G401.6 (cell line): ENCODE measurements at regions not wholly inside any gene's neighbourhood (a gene's known extent, or its start where the extent isn't known, plus 50 kb on each side); places are given as distances from the start of the nearest gene placed in this dataset.

Source experiments
- FAIRE-seq: peaks from 2 replicates; lab custom pipeline; 2012; peaks lifted over from hg19 to GRCh38; lab: Jason Lieb, UNC

DNA sequence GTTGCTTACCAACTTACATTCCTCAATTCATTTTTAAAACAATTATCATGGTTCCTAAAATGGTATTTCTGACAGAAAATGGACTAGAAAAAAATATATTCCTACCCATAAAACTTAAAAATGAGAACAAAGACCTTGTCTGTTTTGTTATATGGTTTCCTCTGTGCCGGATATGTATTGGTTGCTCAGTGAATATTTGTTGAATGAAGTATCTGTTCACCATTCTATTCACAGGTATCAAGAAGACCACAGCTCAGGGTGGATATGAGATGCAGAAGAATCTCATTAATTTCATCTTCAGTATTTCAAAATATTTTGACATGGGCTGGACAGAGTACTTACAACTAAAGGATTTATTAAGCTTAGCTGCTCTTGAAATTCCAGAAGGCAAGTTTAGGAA lies 58.1 kb downstream of the TUSC7 start:
- FAIRE-seq, result no peak

DNA sequence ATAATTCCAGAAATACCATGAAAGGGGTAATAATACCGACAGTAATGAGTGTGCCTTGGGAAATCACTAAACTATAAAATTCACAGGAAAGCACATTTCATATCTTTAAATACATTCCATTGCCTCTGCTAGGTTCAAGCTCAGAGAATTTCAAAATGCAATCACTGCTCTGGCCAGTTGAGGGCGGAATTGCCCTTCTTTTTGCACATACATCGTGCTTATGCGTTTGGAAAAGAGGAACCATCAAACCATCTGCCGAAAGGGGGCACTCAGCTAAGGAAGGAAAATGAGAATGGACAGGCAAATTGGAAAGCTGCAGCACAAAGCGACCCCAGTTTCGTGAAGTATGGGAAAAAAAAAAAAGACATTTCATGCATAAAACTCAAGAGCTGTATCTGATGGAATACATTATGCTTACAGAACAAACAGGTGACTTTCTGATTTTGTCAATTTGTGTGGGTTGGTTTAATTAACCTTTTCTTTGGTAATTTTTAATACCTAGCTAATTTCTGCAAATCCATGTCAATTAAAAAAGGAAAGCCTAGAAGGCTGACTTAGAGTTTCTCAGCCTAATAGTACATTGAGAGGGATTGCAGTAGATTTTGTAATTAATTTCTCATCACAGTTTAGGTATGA lies 61.4 kb downstream of the TUSC7 start:
- peak; percentile 97 for FAIRE-seq

DNA sequence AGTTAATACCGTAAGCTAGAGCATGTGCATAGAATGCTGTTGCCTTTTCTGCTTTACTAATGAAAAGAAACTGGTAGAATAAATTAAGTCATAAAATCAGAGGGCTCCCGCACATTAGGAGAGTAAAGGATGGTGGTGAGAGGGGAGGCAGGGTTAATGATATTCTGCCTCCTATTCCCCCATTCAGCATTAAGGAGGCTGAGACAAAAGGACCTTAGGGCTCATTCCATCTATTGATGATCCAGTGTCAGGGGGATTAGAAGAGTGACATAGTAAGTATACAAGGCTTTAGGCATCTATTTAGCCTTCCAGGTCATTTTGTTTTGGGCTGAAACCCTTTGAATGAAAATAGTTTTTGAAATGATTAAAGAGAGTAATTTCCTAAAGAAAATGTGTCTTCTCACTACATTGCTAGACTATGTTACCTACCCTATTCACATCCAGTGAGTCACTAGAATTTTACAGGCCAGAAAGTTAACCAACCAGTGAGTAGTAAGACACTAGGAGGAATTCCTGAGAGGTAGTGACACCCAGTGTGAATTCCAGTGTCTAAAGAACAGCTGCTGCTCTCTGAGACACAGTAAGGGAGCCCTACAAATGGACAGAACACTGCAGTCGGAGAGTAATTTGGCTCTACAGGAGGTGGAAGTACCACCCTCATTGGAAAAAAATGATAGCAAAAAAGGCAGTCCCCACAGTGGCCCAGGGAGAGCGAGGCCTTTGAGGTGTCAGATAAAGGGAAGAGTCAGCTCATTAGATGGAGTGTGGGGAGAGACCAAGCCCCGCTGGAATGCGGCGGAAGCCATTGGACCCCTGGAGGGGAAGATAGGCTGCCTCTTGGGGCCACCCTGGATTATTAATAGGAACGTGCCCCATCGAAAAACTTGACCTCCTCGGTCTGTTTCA lies 67.6 kb downstream of the TUSC7 start:
- FAIRE-seq, result no peak

DNA sequence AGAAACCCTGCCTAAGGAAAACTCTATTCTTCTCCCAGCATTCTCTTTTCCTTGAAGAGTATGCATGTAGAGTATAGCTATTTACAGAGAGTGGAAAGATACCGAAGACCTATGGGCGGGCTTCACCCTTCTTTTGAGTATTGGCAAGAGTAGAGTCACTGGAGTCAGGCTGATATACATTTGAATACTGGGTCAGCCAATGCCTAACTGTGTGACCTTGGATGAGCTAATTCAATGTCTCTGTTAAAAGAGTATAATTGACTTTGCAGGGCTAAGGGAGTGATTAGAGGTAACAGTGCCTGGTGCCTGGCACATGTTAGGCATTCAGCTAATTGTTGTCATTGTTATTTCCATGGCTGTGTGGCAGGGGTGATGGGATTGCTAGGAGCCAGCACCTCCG lies 75.6 kb downstream of the TUSC7 start:
- no peak for FAIRE-seq

DNA sequence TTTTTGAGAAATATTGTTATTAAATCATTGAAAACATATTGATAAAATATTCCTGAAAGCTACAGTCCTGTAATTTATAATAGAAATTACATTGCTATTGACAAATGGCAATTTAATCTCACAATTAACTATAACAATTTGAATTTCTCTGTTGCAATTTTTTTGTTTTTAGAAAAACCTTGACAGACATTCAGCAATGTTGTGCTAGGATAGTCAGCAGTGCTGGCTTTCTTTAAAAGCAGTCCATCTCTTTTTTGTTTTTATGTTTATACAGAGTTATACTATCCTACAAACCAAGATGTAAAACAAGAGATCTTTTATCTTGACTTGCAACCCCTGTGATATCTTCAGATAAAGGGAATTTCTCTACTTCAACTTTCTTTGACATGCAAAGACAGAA lies 93.1 kb downstream of the TUSC7 start:
- no peak for FAIRE-seq

DNA sequence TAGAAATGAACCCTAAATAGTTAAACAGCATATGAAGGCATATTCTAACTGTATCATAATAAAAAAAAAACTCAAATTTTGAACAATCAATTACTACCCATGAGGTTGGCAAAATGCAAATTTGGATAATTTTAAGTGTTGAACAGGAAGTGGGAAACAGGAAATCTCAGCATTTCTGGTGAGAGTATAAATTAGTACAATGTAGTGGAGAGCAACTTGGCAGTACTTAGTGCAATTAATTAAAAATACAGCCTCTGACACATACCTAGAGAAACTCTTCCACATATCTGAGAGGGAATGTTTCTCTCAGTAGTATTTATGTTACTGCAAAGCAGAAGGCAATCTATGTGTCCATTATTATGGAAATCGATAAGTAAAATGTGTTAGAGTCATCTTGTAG lies 96.8 kb downstream of the TUSC7 start:
- no peak for FAIRE-seq

DNA sequence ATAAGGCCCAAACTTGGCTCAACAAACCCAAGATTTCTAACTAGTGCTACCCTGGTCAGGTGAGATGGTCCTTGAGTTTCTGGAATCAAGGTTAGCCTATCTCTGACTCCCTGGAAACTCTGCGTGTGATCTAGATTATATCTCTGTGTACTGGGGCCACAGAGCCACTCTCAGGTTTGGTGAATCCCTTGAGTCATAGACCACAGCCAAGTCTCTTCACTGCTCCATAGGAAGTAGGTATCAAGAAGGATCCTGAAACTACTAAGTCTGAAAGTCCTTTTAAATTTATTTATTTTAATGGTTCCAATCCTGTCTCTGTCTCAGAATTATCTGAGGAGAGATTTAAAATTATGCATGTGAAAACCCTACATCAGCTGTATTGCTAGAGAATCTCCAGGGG lies 99.1 kb downstream of the TUSC7 start:
- no peak for FAIRE-seq

DNA sequence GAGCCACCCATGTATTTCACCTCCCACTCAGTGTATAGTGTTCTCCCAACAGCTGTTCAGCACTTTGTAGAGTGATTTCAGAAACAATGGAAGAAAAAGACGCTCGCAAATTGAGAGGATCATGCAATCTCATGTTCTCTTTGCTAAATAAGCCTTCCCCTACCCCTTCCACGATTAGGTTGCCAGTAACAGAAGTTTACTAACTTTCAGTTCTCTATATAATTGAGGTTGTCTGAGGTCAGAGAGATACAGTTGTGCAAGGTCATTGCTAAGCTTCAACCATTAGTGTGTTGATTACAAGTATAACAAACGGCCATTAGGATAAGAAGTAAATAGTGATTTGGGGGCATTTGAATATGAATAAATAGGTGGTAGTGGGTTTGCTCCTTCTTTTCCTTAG lies 99.6 kb downstream of the TUSC7 start:
- FAIRE-seq, result no peak

DNA sequence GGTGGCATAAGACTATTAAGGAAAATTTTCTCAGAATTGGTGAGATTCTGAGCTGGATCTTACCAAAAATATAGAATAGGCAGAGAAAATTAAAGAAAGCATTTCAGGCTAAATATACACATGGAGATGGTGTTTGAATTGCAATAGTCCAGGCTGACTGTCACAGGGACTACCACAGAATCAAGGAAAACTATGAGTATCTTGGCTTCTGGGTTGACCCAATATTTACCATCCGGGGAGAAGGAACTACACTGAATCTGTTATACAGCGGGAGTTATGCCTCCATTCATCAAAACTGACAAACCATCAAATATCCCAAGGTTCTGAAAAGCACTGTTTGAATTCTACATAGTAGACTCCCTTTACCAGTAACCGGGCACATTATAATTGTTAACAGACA lies 102.2 kb downstream of the TUSC7 start:
- no peak for FAIRE-seq

DNA sequence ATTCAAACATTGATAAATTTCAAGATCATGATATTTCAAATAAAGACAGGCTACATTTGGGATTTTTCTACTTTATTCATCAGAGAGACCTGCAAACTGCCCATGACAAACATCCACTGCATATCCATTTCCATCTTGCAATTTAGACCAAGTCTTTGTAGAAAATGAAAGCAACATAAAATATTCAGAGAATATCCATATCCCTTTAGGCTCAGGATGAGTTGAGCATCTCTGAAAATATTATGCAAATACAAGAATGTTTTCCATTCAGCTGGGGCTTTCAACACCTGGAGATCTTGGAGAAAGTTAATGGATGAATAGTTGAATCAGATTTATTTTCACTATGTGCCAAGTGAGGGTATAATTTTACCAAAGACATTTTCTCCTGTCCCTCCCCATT lies 103.4 kb downstream of the TUSC7 start:
- FAIRE-seq, result no peak

DNA sequence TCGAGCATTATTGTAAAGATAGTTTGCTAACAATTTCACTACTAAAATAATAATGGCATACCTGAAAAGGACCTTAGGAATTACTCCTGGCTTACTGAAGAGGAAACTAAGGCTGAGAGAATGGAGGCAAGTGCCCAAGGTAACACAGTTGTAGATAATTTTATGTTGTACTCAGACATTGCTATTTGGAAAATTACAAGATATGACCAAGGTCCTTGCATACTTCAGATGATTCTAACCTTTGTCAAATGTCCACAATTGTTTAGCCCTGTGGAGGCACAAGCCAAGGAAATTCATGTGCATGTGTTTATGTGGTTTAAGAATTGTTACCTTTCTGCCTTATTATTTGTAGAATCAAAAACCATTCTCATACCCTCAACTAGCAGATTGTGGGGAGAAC lies 105.7 kb downstream of the TUSC7 start:
- no peak for FAIRE-seq

- no peak for FAIRE-seq
Observed at GRCh38 chr3:116815831-116816588, 106.4 kb downstream of the TUSC7 start.

- no peak for FAIRE-seq
Observed at GRCh38 chr3:116821371-116821770, 111.8 kb downstream of the TUSC7 start.

- FAIRE-seq, result no peak
Observed at GRCh38 chr3:116824208-116824607, 114.6 kb downstream of the TUSC7 start.

- FAIRE-seq, result no peak
Observed at GRCh38 chr3:116833202-116833601, 123.6 kb downstream of the TUSC7 start.

- FAIRE-seq, result no peak
Observed at GRCh38 chr3:116834816-116835215, 125.2 kb downstream of the TUSC7 start.

GRCh38 chr3:116835658-116836057 lies 126.1 kb downstream of the TUSC7 start:
- no peak for FAIRE-seq

- no peak for FAIRE-seq
Observed at GRCh38 chr3:116836286-116836685, 126.7 kb downstream of the TUSC7 start.

DNA sequence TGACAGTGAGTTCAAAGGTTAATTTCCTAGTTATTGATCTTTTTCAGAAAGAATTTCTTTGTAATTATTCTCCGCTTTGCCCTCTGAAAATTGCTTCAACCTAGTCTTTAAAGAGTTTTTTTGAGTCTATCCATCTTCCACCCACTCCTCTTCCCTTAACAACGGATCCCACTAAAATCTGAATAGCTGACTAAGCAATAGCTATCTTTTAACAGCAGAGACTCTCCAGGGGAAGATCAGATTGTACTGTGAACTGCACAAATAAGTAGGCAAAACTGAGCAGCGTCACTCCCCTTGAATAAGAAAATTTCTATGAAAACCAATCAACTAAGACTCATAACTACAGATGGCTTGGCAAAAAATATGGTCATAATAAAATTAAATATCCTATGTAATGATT lies 127.9 kb downstream of the TUSC7 start:
- FAIRE-seq, result no peak

- FAIRE-seq, result no peak
Observed at GRCh38 chr3:116841003-116841735, 131.6 kb downstream of the TUSC7 start.

GRCh38 chr3:116842254-116842957 lies 132.8 kb downstream of the TUSC7 start:
- FAIRE-seq, result no peak
